ENCODE measurements at regions not wholly inside any gene's neighbourhood (a gene's known extent, or its start where the extent isn't known, plus 50 kb on each side); places are given as distances from the start of the nearest gene placed in this dataset.

- TF ChIP-seq, protein P1, sequence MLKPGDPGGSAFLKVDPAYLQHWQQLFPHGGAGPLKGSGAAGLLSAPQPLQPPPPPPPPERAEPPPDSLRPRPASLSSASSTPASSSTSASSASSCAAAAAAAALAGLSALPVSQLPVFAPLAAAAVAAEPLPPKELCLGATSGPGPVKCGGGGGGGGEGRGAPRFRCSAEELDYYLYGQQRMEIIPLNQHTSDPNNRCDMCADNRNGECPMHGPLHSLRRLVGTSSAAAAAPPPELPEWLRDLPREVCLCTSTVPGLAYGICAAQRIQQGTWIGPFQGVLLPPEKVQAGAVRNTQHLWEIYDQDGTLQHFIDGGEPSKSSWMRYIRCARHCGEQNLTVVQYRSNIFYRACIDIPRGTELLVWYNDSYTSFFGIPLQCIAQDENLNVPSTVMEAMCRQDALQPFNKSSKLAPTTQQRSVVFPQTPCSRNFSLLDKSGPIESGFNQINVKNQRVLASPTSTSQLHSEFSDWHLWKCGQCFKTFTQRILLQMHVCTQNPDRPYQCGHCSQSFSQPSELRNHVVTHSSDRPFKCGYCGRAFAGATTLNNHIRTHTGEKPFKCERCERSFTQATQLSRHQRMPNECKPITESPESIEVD (tag by site-specific recombination; IDR thresholded peaks at IDR 0.05): no peak
- TF ChIP-seq SP7 (tag by site-specific recombination; IDR thresholded peaks at IDR 0.05) (no peak), ZNF121 (tag by site-specific recombination; IDR thresholded peaks at IDR 0.05) (no peak), ZNF791 (tag by site-specific recombination; IDR thresholded peaks at IDR 0.05) (no peak)
- TF ChIP-seq, protein P2, sequence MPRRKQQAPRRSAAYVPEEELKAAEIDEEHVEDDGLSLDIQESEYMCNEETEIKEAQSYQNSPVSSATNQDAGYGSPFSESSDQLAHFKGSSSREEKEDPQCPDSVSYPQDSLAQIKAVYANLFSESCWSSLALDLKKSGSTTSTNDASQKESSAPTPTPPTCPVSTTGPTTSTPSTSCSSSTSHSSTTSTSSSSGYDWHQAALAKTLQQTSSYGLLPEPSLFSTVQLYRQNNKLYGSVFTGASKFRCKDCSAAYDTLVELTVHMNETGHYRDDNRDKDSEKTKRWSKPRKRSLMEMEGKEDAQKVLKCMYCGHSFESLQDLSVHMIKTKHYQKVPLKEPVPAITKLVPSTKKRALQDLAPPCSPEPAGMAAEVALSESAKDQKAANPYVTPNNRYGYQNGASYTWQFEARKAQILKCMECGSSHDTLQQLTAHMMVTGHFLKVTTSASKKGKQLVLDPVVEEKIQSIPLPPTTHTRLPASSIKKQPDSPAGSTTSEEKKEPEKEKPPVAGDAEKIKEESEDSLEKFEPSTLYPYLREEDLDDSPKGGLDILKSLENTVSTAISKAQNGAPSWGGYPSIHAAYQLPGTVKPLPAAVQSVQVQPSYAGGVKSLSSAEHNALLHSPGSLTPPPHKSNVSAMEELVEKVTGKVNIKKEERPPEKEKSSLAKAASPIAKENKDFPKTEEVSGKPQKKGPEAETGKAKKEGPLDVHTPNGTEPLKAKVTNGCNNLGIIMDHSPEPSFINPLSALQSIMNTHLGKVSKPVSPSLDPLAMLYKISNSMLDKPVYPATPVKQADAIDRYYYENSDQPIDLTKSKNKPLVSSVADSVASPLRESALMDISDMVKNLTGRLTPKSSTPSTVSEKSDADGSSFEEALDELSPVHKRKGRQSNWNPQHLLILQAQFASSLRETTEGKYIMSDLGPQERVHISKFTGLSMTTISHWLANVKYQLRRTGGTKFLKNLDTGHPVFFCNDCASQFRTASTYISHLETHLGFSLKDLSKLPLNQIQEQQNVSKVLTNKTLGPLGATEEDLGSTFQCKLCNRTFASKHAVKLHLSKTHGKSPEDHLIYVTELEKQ (tag by site-specific recombination; IDR thresholded peaks at IDR 0.05; ENCODE audit: borderline replicate concordance): no peak
Measured at GRCh38 chr9:120177121-120177520, 402.8 kb downstream of the CDK5RAP2 start (continued).

GRCh38 chr9:120175031-120175430 lies 404.9 kb downstream of the CDK5RAP2 start:
- TF ChIP-seq GLI2 (tag by site-specific recombination; IDR thresholded peaks at IDR 0.05; ENCODE audit: borderline replicate concordance, low read depth): no peak
- no peaks in the 10 kb centered on the region for H3K36me3 ChIP-seq (ENCODE audit: control insufficient read depth in 2 of 2, insufficient read depth in 1 of 2, low read length in 2 of 2)
- ChIA-PET CTCF (no interaction called here), POLR2A (no interaction called here)
- H3K27ac ChIP-seq (ENCODE audit: extremely low read depth, low read depth, low read length): no peak overlapping the region
- H3K4me3 ChIP-seq (ENCODE audit: low read depth, low read length): no peak overlapping the region
- no peaks in the 10 kb centered on the region for H3K4me1 ChIP-seq (ENCODE audit: control insufficient read depth, insufficient read depth, low read length)
- H3K9me3 ChIP-seq (ENCODE audit: control insufficient read depth, insufficient read depth, low read depth, low read length): no peaks in the 10 kb centered on the region

GRCh38 chr9:120161776-120162175 lies 418.2 kb downstream of the CDK5RAP2 start:
- no peak overlapping the region for H3K27ac ChIP-seq (ENCODE audit: extremely low read depth, low read depth, low read length)
- H3K4me3 ChIP-seq (ENCODE audit: low read depth, low read length): no peak overlapping the region
- POLR2A ChIA-PET: interaction anchor here (0.5 kb wide), 1 partner anchor 13 kb away, joined by 3 read pairs; no protein-coding TSS in a partner anchor
- no peaks in the 10 kb centered on the region for H3K36me3 ChIP-seq (ENCODE audit: control insufficient read depth in 2 of 2, insufficient read depth in 1 of 2, low read length in 2 of 2)
- no peaks in the 10 kb centered on the region for H3K4me1 ChIP-seq (ENCODE audit: control insufficient read depth, insufficient read depth, low read length)
- H3K9me3 ChIP-seq (ENCODE audit: control insufficient read depth, insufficient read depth, low read depth, low read length): no peaks in the 10 kb centered on the region
- CTCF ChIA-PET: no interaction called here
- TF ChIP-seq ZFP69B (tag by site-specific recombination; IDR thresholded peaks at IDR 0.05) (no peak), MEIS1 (CRISPR knock-in tag; IDR thresholded peaks at IDR 0.05; ENCODE audit: borderline replicate concordance) (no peak), ZNF398 (tag by site-specific recombination; IDR thresholded peaks at IDR 0.05) (no peak), ZNF121 (tag by site-specific recombination; IDR thresholded peaks at IDR 0.05) (no peak), HOXA7 (CRISPR knock-in tag; IDR thresholded peaks at IDR 0.05; ENCODE audit: borderline replicate concordance) (no peak), ZIC2 (tag by site-specific recombination; IDR thresholded peaks at IDR 0.05) (no peak), ZNF600 (tag by site-specific recombination; IDR thresholded peaks at IDR 0.05) (no peak), ZNF704 (tag by site-specific recombination; IDR thresholded peaks at IDR 0.05) (no peak), MZF1 (tag by site-specific recombination; IDR thresholded peaks at IDR 0.05; ENCODE audit: borderline replicate concordance) (no peak), ZNF292 (tag by site-specific recombination; IDR thresholded peaks at IDR 0.05; ENCODE audit: borderline replicate concordance, low read depth) (no peak)
- TF ChIP-seq, protein P3, sequence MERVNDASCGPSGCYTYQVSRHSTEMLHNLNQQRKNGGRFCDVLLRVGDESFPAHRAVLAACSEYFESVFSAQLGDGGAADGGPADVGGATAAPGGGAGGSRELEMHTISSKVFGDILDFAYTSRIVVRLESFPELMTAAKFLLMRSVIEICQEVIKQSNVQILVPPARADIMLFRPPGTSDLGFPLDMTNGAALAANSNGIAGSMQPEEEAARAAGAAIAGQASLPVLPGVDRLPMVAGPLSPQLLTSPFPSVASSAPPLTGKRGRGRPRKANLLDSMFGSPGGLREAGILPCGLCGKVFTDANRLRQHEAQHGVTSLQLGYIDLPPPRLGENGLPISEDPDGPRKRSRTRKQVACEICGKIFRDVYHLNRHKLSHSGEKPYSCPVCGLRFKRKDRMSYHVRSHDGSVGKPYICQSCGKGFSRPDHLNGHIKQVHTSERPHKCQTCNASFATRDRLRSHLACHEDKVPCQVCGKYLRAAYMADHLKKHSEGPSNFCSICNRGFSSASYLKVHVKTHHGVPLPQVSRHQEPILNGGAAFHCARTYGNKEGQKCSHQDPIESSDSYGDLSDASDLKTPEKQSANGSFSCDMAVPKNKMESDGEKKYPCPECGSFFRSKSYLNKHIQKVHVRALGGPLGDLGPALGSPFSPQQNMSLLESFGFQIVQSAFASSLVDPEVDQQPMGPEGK (tag by site-specific recombination; IDR thresholded peaks at IDR 0.05): no peak
- TF ChIP-seq, protein P4, sequence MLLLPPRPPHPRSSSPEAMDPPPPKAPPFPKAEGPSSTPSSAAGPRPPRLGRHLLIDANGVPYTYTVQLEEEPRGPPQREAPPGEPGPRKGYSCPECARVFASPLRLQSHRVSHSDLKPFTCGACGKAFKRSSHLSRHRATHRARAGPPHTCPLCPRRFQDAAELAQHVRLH (tag by site-specific recombination; IDR thresholded peaks at IDR 0.05): no peak
- TF ChIP-seq, protein P5, sequence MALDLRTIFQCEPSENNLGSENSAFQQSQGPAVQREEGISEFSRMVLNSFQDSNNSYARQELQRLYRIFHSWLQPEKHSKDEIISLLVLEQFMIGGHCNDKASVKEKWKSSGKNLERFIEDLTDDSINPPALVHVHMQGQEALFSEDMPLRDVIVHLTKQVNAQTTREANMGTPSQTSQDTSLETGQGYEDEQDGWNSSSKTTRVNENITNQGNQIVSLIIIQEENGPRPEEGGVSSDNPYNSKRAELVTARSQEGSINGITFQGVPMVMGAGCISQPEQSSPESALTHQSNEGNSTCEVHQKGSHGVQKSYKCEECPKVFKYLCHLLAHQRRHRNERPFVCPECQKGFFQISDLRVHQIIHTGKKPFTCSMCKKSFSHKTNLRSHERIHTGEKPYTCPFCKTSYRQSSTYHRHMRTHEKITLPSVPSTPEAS (tag by site-specific recombination; IDR thresholded peaks at IDR 0.05): no peak

Measured in HEK293 (cell line).